NAMALWA (cell line): ENCODE measurements at regions not wholly inside any gene's neighbourhood (a gene's known extent, or its start where the extent isn't known, plus 50 kb on each side); places are given as distances from the start of the nearest gene placed in this dataset.
A peak's percentile ranks its signal among the peaks of the same experiment; 100 is the strongest.

Experiments
- DNase-seq: peaks from one replicate; pipeline ENCODE4 v3.0.0-alpha.2; 2015; ENCODE audit warnings: low spot score

GRCh38 chr3:159532577-159532976, 456.1 kb upstream of the IL12A start:
- no peak for DNase-seq

- no peak for DNase-seq
Measured at GRCh38 chr3:159534496-159534895, 454.1 kb upstream of the IL12A start.

- DNase-seq: no peak
Measured at GRCh38 chr3:159536876-159537275, 451.8 kb upstream of the IL12A start.

DNA sequence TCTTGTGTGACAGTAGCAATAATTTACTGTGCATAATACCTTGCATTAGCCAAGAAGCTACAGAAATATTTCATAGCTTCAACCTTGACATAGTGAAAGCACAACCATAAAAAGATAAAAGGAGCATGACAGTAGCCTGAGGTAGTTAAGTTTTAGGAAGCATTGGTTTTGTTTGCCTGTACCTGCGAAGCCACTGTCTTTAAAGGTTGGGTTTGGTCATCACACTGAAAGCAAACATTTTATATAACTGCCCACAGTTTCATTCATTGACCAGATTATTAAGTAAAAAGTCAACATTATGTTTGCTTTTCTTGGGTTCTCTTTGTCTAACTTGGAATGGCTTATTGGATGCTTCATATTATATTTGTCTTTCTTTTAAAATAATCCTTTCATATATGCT, 450.1 kb upstream of the IL12A start:
- DNase-seq: no peak

DNA sequence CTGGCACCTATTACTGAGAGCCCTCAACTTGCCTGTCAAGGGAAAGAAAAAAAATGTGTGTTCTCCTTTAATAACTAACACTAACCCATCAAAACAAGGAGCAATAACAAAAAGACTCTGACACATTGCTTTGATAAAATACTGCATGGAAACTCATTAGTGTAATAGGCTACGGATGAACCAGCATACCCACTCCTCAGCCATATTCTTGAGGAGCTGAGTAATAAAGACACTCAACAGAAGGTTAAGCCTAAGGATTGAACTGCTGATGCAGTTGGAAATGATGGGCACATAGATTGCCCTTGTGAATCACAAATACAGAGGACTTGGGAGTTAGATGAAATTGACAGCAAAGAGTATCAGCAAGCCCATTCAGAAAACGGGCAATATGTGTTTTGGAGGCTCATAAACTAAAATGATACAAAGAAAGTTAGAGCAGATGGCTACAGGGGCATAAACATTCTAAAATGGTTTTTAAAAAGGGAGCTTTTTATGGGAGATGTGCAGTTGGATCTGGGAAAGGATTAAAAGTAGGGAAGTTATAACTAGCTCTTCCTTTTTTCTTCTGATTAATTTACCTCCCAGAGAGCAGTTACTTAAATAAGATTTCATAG, 447.6 kb upstream of the IL12A start:
- no peak for DNase-seq

DNA sequence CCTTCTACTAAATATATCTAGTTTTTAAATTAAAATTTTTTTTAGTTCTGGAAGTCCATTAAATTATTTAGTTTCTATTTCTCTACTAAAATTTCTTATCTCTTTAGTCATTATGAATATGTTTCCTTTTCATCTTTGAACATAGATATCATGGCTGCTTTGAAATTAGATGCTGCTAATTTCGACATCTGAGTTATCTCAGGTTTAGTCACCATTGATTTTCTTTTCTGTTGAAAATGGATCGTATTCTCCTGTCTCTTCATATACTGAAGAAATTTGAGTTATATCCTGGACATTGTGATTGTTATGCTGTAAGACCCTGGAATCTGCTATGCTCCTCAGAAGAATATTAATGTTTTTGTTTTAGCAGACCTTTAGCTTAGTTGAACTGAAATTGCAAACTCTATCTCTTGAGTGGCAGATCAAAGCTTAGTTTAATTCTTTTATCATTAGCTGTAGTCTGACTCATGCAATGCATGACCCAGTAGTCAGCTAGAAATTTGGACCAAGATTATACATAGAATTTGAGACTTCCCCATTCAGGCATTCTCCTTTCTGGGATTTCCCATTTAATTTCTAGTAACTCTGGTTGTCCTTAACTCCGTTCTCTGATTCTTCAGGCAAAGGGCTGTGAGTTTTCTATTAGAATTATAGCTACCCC, 439.8 kb upstream of the IL12A start:
- no peak for DNase-seq

GRCh38 chr3:159555205-159555604, 433.4 kb upstream of the IL12A start:
- no peak for DNase-seq

GRCh38 chr3:159559771-159560170, 428.9 kb upstream of the IL12A start:
- no peak for DNase-seq

DNA sequence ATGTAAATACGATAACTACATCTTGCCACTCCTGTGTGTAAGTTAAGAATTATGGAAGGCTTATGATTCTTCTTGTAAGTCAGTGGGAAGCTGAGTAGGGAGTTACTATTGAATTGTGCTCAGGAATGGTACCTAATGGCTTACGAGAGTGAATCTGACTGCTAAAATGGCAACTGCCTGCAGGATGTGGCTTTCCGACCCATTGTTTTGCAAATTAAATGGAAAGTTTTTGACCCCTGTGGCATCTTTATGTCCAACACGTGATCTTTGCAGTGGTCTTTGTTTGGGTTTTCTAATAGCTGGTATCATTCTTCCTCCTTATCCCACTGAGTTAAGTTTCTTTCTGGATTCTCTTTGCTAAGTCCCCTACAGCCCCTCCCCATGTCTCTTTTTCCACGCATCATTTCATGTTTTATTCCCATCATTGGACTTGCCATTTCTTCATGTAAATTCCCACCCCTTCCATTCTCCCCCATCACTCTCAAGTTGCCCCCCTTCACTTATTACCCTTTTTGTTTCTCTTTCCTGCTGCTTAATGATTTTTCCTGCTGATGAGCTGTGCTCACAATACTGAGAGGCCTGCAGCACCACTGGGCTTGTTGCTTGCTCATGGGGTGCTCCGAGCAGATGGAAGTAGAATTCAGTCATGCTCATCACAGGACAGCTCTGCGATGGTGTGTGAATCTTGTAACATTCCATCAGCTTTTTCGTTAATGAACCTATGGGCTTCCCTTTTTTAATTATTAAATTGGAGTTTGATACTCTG, 428.2 kb upstream of the IL12A start:
- DNase-seq: no peak

GRCh38 chr3:159565313-159565712, 423.3 kb upstream of the IL12A start:
- DNase-seq: no peak

GRCh38 chr3:159583662-159584061, 405.0 kb upstream of the IL12A start:
- DNase-seq: no peak

DNA sequence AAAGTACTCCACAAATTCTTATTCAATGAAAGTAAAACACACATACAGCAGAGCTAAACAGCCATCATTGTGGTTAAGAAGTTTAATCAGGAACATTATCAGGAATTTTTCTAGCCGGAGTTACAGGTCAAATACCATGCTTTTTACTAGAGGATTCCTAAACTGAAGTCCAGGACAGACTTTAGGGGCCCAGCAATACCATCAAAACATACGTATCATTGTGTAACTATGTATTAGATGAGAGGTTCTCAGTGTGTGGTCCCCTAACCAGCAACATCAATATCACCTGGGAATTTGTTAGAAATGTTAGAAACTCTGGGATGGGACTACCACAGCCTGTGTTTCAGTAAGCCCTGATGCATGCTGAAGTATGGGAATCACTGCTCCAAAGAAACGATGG, 404.2 kb upstream of the IL12A start:
- no peak for DNase-seq

DNA sequence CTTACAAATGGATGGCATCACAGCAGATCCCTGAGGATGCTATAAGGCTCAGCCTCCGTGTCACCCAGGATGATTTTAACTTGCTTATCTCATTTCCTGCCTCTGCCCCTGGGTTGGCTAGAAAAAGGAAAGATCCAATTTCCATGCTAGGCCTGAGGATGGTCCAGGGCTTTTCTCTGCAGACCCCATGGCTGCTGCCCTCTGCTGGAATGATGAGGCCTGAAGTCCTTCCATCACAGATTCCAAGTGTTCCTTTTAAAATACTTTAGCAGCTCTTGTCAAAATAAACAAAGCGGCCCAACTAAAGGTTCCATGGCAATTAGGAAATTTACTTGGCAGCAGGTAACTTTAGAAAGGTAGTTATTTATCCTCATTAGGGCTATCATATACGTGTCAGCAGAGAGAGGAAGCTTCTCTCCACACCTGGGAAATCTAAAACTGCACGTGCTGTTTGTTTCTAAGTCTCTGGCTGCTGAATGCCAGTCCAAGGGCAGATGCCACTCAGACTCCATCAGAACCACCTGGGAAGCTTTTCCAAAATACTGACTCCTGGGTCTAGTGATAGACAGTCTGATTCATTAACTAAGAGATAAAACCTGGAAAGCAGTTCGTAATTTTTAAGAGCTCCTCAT, 401.9 kb upstream of the IL12A start:
- DNase-seq: peak; percentile 6

- no peak for DNase-seq
Measured at GRCh38 chr3:159593927-159594605, 394.6 kb upstream of the IL12A start.

DNA sequence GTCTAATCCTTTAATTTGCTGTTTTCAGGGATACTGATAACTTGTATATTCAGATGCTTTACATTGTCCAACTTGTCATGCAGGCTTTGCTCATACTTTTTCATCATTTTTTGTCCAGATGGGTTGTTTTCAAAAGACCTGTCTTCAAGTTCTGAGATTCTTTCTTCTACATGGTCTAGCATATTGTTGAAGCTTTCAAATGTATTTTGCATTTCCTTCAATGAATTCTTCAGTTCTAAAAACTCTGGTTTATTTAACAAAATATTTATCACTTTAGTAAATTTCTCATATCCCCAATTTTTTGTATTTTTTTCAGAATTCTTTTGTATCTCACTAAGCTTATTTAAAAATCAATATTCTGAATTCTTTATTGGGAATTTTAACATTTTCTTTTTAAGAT, 388.3 kb upstream of the IL12A start:
- DNase-seq: no peak

DNA sequence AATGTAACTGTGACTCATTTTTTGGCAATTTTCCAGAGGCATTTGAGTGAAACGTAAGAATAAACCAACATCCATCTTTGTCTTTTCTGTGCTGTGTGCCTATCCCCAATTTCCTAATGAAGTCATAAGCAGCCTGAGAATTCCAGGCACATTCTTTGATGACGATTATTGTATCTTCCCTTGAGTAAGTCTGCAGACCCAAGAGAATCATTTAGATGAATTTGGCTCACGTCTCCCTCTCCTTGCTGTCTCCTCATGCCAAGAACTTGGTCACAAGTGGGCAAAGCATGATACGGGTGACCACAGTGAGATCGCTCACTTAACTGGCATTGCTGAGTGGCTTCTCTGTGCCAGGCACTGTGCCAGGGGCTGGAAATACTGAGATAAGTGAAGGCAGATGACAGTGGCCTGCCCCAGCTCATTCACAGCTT, 384.5 kb upstream of the IL12A start:
- no peak for DNase-seq

DNA sequence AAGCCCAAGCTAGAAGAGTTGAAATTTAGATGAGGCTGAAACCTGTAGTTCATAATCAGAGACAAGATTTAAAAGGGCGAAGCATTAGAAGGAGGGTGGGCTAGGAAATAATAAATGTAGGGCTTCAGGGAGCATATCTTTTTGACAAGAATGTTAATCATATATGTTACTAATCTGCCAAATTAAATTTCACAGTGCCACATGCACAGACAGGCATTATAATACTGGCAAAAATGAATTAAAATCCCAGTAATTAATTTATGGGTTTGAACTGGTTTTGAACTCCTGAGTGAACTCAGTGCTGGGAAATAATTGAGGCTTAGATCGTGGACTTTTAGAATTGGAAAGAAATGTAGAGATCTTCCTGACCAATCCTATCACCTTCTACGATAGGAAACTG, 383.5 kb upstream of the IL12A start:
- DNase-seq: no peak

DNA sequence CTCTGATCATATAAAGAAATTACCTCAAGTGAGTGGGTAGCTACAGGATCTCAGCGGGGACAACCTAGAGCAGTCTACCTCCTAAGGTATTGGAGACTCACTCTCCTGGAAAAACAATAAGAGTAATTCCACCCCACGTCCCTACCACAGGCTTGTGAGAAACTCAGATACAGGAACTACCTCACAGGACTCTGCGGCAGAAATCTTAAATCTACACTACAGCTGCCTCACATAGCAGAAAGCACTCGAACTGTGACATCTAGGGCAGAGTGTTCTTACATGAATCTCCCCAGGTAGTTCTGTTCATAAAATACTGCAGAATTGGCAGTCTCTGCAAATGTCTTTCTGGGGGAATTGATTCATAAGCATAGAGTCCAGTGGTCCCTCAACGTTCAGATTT, 382.9 kb upstream of the IL12A start:
- DNase-seq: no peak

GRCh38 chr3:159607856-159608255, 380.8 kb upstream of the IL12A start:
- DNase-seq: no peak

GRCh38 chr3:159608311-159608710, 380.3 kb upstream of the IL12A start:
- no peak for DNase-seq

GRCh38 chr3:159609625-159610024, 379.0 kb upstream of the IL12A start:
- DNase-seq: no peak

- no peak for DNase-seq
Measured at GRCh38 chr3:159616234-159616825, 372.3 kb upstream of the IL12A start.
